Progenitor cell of endocrine pancreas (in vitro differentiated cells): ENCODE measurements at regions not wholly inside any gene's neighbourhood (a gene's known extent, or its start where the extent isn't known, plus 50 kb on each side); places are given as distances from the start of the nearest gene placed in this dataset.

ENCODE experiments used
- DNase-seq: peaks from one replicate; pipeline ENCODE4 v3.0.0; 2021; ENCODE audit warnings: low spot score; ENCODE audit not compliant: unreplicated experiment
- H3K27ac Mint-ChIP-seq: 2 replicates; pipeline ENCODE4 v1.8.0; 2021; ENCODE audit warnings: mild to moderate bottlenecking, moderate library complexity, mixed read lengths
- H3K27me3 Mint-ChIP-seq: 2 replicates; pipeline ENCODE4 v1.8.0; 2021; ENCODE audit warnings: mixed read lengths
- H3K36me3 Mint-ChIP-seq: 2 replicates; pipeline ENCODE4 v1.8.0; 2022; ENCODE audit warnings: mixed read lengths; ENCODE audit not compliant: insufficient read depth
- H3K4me1 Mint-ChIP-seq: 2 replicates; pipeline ENCODE4 v1.8.0; 2021; ENCODE audit warnings: low read depth, mixed read lengths
- H3K4me3 Mint-ChIP-seq: 2 replicates; pipeline ENCODE4 v1.8.0; 2021; ENCODE audit warnings: low read depth, mild to moderate bottlenecking, moderate library complexity, mixed read lengths
- H3K9me3 Mint-ChIP-seq: 2 replicates; pipeline ENCODE4 v1.8.0; 2021; ENCODE audit warnings: low read depth, mixed read lengths
- CTCF ChIP-seq: fragments of 200-600 bp; sonication (generic); IDR thresholded peaks from one replicate; pipeline ENCODE4 v1.5.0; 2021; ENCODE audit warnings: antibody characterized with exemption, mild to moderate bottlenecking; ENCODE audit not compliant: unreplicated experiment

DNA sequence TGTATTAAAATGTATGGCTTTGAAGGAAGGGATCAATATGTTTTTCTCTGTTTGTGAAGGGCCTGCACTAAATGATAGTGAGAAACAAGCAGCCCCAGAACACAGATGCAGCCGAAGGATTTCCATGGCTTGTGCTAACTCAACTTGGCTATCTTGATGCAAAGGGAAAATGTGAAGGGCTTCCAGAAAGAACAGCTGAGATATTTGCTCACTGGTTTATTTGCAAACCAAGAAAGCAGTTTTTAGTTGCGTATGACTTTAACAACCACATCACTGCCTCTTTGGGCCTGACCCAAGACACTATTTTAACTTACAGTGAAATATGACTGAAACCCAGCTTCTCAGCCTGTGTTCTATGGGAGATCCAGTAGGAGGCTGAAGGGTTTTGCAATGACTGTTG, 369.9 kb downstream of the SETD4 start:
- DNase-seq: no peak
- Mint-ChIP-seq H3K4me3 (no peak overlapping the region), H3K27me3 (peaks cover 35% of the 10 kb centered on the region), H3K9me3 (no peaks in the 10 kb centered on the region), H3K27ac (no peak overlapping the region), H3K36me3 (no peaks in the 10 kb centered on the region), H3K4me1 (peaks cover 2% of the 10 kb centered on the region)
- TF ChIP-seq CTCF: no peak

- Mint-ChIP-seq H3K4me3 (no peak overlapping the region), H3K36me3 (no peaks in the 10 kb centered on the region), H3K4me1 (peaks cover 2% of the 10 kb centered on the region), H3K27ac (no peak overlapping the region), H3K9me3 (no peaks in the 10 kb centered on the region), H3K27me3 (peaks cover 36% of the 10 kb centered on the region)
- TF ChIP-seq CTCF: no peak
- DNase-seq: no peak
Measured at GRCh38 chr21:35686156-35686555, 374.2 kb downstream of the SETD4 start.

DNA sequence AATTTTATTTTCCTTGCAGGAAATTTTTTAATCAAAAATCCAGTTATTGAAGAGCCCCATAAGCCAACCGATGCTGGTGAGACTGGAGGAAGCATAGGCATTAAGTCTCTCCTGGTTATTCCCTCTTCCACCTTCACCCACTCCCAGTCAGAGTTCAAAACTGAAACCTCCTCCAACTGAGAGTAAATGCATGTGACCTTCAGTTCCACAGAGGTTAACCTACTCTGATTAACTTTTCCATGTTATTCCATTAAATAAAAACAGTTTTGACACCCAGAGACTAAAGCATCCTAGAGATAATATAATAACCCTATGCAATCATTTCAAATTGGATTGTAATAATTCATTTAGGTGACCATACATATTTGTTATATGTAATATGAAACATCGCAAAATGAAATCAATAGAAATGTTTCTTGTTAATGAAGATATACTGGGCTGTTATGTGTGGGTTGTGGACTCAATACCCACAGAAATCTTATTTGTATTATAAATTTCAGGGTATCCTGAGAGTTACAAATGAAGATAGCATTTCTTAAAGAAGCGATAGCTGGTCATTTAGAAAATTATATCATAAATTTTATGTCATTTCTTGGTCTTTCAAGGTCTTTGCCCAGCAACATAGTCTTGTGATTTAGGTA, 376.5 kb downstream of the SETD4 start:
- DNase-seq: no peak
- Mint-ChIP-seq H3K36me3 (no peaks in the 10 kb centered on the region), H3K27ac (no peak overlapping the region), H3K27me3 (peaks cover 34% of the 10 kb centered on the region), H3K9me3 (no peaks in the 10 kb centered on the region), H3K4me1 (peaks cover 2% of the 10 kb centered on the region), H3K4me3 (no peak overlapping the region)
- no peak for TF ChIP-seq CTCF

DNA sequence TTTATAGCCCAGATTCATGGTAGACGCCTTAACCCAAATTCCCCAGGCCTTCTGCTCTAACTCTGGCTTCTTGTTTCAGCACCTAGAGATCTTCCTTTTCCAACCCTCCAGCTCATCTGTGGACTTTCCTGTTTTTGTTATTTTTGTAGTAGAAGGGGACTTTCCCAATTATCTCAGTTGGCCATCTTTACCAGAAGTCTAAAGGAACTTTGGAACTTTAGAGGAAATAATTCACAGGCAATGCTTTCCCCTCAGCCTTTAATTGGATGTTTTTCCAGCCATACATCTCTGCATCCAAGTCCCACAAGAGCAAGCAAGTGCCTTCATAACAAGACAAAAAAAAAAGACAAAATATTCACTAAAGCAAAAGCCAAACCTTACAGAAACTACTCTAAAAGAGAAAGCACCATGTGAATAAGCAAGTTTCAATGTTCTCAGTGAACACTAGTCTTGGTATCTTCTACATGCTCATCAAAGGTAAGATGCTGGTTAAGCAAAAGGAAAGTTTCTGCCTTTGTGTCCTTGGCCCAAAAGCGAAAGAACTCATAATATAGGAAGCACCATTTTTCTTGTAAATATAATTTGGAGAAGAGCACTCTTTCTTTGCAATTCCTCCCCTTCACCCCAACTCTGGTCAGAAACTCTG, 377.3 kb downstream of the SETD4 start:
- H3K36me3 Mint-ChIP-seq: no peaks in the 10 kb centered on the region
- H3K27me3 Mint-ChIP-seq: peaks cover 32% of the 10 kb centered on the region
- H3K4me3 Mint-ChIP-seq: no peak overlapping the region
- H3K9me3 Mint-ChIP-seq: no peaks in the 10 kb centered on the region
- H3K4me1 Mint-ChIP-seq: peaks cover under 1% of the 10 kb centered on the region
- no peak for TF ChIP-seq CTCF
- DNase-seq: no peak
- no peak overlapping the region for H3K27ac Mint-ChIP-seq

GRCh38 chr21:35681946-35682345, 378.4 kb downstream of the SETD4 start:
- Mint-ChIP-seq H3K27ac (no peak overlapping the region), H3K36me3 (no peaks in the 10 kb centered on the region), H3K4me3 (no peak overlapping the region), H3K27me3 (peaks cover 21% of the 10 kb centered on the region), H3K4me1 (peaks cover 1% of the 10 kb centered on the region), H3K9me3 (no peaks in the 10 kb centered on the region)
- no peak for DNase-seq
- no peak for TF ChIP-seq CTCF
